Anterior cingulate cortex (tissue), 58 donors: ENCODE measurements at regions not wholly inside any gene's neighbourhood (a gene's known extent, or its start where the extent isn't known, plus 50 kb on each side); places are given as distances from the start of the nearest gene placed in this dataset.

Experiments
- DNase-seq, 58 donors: peaks; one replicate each; lab custom pipeline; 2025; lab: John Stamatoyannopoulos, UW

DNA sequence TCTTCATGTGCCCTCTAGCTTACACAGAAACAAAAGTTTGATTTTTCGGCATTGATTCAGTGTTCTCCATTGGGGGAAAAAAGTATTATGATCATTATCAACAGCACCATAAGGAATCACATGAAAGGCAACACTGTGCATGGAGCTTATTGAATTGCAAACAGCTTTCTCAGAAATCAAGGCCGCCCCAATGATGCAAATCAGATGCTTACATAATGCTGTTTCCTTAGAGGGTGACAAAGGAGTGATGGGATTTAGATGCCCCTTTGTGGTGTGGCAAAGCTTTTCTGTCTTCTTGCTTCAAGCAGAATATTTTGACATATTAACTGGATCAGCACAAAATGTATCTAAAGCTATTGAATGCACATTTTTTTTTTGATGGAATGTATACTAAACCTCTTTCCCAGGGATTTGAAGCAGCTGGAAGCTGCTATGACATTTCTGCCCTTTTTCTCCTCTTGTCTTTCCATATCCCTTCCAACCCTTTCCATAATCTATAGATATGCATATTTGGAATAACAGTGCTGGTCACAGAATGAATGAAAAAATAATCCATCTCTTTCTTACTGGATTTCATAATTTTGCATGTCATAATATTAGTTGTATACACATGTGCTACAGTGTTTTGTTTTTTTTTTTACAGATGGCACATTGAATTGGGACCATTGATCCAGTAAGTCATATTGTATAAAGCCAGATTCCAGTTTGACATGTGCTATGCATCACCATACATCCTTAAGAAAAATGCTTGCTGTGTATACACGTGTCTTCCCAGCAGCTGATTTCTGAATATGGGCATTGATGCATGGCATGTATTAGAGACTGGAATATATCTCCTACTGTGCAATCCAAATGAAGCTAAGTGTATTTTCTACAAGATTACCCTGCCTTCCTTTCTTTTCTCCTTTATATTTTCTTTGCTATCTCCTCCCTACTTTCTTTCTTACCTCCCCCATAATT is 259.7 kb upstream of the DCN start:
- DNase-seq = no peak

DNA sequence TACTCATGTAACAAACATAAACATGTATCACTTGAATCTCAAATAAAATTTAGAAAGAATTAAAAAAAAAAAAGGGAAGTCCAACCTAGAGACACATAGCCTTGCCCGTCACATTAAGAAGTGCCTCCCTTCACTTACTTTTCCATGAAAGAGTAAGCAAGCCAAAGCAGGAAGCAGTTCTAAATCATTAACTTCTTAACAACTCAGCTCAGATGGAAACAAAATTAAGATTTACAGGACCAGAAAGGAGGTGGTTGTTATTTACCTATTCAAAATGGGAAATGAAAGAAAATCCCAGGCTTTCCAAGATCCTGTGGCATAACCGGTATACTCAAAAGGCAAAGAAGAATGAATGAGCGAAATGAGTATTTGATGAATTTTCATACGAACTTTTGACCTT is 258.6 kb upstream of the DCN start:
- DNase-seq = no peak

DNA sequence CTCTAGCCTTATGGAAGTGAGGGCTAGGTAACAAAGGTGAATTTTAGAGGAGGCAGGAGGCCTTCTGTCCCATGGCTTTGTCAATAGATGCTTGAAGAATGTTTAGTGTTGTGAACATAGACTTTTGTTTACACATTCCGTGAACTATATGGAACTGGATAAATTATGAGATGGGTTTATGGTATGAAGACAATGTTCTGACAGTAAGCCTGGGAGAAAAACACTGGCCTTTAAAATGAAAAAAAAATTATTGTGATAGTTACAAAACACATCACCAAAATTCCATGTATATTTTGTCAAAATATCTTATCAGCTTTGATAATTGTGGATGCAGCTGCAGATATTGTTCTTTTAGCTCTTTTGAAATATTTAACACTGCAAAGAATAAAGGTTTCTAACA is 251.5 kb upstream of the DCN start:
- DNase-seq = no peak

DNA sequence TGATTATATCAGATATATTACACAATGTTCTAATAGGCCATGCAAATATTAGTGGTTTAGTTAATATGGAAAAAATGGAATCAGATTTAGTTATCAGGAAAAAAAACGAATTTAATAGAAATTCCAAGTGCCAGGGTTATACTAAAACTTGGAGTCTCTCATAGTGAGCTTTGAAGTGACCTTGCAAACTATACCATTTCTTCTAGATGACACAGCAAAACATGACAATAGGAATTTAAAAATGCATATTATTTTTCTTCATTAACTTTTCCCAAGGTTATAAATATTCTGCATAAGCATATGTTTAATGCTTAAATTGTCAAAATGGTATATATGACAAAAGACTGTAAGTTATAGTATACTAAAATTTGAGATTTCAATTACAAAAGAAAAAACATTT is 250.1 kb upstream of the DCN start:
- no peak for DNase-seq

DNA sequence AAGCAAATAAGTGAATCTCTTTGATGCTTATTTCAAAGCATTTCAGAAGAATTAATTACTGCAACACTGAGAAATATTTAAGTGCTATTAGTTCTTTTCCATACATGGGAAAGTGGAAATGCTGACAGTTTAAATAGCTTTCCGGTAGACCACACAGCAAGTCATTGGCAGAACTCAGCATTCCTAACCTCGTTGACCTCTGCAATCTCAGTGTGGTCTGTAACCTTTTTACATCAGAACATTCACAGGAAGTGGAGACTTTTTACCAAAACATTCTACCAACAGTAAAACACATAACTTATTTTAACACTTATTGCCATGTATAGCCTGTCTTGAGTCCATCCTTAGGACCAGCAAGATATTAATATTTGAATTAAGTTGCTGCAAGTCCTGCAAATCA is 249.5 kb upstream of the DCN start:
- DNase-seq = no peak

DNA sequence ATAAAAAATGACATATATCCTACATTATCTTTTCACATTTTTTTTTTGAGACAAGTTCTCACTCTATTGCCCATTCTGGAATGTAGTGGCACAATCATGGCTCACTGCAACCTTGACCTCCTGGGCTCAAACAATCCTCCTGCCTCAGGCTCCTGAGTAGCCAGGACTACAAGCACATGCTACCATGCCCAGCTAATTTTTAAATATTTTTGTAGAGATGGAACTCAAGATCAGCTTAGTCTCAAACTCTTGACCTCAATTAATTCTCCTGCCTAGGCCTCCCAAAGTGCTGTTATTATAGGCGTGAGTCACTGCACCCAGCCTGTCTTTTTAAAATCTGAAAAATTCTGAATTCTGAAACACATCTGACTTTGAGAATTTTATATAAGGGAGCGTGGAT is 241.9 kb upstream of the DCN start:
- DNase-seq = no peak

DNA sequence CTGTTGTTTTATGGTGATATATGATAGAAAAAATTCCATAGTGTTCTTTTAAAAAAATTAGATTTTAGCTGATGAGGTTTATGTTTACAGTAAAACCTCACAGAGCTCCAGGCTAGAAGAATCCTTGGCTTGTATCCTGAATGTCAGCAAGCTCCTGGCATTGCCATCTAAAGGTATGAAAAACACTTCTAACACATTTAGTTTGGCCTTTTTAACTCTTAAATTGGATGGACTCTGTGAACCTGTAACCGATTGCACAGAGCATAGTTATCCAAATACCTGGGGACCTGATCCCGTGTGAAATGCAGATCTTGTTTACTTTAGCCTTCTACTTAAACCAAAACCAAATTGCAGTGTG is 241.1 kb upstream of the DCN start:
- no peak for DNase-seq

DNA sequence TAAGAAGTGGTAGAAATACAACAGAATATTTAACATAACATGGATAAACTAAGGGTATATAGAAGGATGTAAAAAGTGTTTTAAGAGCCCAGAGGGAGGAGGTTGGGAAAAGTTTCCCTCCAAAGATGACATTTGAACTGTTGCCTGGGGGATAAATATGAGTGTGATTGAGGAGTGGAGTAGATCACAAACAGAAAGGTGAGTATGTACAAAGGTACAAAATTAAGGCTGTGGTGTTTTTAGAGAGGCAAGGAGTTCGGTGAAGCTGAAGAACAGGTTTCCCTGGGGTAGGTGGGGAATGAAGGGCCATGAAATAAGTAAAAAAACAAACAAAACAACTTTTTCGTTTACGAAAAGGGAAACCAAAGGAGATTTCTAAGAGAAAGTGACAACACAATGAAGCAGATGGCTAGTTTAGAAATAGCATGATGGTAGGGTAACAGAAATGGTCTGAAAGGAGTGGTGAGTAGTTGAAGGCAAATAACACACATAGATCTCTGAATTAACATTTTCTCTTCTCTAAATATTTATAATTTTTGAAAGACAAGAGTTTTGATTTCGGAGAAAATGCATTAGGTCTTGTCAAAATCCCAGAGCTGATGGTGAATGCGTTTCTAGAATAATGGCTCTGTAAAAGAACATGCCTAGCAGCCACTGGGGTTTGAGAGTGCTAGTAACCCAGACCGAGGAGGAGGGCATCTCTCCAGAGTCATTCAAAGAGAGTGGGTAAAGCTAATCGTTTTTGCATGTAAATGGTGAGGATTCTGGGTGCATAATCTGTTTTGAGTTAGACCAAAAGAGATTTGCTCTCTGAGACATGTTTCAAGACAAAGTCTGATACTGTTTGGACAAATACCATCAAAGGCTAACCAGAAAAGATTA is 240.4 kb upstream of the DCN start:
- DNase-seq = no peak

DNA sequence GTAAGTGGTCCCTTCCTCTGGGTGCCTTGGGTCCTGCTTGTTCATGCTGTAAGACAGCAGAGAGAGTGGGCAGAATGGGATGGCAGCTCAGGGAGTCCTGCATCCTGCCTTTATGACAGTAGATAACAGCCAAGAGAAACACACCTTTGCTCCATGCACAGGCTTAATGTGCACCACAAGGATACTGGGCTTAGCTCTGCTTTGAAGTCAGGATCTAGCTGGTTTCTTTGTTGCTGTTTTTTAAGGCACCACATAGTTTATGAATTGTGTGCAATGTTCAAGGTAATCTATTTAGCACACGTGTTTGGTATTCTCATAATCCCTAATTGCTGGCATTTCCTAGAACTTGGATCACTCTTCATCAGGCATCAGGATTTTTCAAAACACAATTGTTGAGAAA is 239.5 kb upstream of the DCN start:
- no peak for DNase-seq

DNA sequence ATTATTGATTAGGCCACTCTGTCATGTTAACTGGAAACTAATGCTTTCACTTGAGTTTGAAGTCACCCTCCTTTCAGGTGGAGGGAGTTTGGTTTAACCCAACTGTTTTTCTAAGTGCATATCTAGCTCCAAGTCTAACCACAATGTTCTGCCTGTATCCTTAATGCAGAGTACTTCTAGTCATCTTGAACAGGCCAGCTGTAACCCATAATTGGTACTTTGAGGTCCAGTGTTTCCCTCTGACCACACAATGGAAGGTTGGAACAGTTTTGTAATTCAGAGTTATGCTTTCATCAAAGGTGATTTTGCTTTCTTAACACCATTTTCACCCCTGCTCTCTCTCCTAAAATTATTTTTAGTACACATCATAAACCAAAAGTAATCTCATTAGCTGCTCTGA is 237.2 kb upstream of the DCN start:
- no peak for DNase-seq

DNA sequence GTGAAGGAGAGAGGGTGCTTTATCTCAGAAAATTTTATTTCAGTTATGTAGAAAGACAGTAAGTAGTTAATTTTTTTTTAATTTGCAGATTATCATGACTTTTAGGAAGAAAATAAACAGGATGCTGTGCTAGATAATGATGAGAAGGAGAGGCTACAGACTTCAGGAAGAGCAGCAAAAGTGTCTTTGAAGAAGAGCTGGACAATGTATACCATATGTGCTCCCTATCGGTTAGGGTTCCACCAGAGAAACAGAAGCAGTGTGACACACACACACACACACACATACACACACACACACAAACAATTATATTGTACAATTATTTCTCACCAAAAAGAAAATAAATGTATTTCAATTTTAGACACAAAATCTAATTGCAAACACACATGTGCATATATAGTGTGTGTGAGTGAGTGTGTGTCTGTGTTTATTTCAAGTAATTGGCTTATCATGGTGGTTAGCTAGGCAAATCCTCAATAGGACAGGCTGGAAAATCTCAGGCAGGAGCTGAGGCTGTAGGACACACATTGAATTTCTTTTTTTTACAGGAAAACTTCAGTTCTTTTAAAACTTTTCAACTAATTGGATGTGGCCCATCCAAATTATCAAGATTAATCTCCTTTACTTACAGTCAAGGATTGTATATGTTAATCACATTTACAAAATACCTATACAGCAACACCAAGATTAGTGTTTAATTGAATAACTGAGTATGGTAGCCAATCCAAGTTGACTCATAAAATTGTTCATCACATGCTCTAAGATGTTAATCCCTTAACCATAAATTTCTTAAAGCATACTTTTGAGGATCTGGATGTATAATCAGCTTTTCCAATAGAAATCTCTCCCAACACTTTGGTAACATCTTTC is 235.8 kb upstream of the DCN start:
- DNase-seq = no peak

DNA sequence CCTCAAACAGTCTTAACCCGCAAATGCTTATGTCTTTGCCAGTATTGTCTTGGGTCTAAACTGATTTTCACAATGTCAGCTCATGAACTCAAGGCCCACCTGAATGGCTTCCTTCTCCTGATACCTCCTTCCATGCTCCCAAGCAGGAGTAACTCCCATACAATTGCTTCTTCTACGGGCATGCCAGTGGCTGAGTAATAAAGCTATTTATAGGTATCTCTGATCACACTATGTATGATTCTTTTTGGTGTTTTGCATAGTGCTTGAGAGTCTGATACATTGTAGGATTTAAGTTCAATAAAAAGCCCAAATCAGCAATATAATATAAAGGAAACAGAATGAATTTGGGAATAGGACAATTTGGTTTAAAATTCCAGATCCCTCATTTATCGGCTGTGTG is 235.0 kb upstream of the DCN start:
- DNase-seq = no peak

DNA sequence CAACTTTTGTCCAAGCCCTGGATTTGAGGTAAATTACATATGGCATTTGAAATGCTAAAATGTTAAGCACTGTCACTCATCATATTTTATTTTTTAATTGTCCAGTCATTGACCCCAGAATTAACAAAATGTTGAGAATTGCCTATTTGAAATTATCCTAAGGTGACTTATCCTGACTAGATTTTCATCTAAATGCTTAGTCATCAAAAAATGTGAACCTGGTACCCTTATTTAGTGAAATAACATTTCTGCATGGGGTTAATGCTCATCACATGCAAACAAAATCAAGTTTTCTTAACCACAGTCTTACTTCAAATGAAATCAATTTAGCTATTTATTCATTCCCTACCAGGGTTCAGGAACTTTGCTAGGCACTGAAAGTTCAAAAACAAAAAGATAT is 232.0 kb upstream of the DCN start:
- no peak for DNase-seq

DNA sequence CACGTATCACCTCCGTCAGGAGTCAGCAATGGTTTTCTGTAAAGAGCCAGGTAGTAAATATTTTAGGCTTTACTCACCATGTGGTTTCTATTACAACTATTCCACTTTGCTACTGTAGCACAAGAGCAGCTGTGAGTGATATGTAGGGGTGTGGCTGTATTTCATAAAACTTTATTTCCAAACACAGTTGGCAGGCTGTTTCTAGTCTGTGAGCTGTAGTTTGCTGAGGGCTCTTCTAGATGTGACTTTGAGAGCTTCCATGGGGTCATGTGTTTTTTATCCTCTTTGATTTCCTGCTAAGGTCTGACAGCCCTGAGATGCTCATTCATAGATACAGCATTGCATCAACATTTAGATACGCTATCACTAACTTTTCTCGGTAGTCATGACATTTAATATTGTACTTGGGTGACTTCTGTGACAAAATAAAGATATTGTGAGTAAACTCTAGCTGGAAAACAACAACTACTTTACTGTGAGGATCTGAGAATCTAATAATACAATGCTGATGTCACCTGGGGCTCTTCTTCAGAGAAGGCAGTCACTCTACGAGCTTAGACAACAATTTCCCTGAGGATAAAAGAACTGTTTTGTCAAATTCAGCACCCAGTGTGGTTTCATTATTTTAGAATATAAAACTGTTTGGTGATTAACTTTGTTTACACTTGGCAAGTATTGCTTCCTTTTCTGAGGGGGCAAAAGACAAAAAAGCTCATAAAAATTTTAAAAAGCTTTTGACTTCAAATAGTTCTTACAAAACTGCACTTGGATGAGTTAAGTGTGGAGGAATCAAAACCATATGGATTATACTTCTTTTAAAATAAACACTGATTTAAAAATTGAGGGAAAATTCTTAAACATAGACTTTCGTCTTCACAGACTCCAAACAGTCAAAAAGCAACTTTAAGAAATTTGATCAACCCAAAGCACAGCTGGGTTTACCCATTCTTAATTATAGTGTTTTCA is 231.2 kb upstream of the DCN start:
- DNase-seq = no peak

DNA sequence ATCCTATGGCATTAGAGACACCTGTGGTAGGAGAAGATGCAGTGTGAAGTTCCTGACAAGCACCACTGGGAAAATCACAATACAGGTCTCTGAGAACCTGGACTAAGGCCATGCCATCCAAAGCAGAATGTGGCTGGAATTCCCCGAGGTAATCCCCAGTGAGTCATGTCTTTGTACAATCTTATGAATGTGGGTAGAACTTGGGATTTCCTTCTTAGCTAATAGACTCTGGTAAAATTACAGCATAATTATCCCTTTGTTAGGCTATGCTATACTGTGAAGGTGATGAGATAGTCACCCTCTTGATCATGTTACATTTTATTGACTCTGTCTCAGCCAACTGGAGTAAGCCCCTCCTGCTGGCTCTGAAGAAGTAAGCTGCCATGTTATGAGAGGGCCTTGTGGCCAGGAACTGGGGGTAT is 224.3 kb upstream of the DCN start:
- no peak for DNase-seq

DNA sequence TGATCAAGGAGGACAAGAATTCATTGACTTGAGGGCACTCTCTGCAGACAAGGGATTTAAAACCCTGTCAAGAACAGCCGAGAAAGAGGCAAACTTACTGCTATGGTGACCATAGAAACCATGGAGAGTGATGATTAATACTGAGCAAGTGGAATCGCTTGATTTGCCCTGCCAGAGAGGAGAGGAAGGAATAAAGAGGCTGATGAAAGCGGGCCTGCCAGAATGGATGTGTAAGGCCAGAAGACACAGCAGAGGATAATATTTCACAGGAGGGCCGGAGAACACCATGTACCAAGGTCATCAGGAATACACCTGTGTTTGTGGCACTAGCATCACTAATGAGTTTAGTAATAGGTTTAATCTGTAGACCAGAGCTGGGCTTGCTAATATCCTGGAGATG is 221.8 kb upstream of the DCN start:
- no peak for DNase-seq

DNA sequence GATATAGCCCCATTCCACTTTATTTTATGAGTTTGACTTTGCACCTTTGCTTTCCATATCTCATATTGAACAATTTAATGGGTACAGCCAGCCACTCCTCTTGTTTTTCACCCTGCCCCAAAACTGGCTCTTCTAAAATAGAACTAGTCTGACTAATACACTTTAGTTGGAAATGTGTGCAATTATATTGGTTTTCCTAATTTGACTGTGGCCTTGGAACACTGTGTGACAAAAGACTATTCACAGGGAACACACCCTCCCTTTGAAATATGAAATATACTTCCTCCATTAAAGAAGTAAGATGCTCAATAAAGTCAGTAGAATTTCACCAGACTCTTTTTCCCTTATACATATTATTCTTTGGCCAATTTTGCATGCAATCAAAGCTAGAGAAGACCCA is 218.6 kb upstream of the DCN start:
- DNase-seq = no peak

DNA sequence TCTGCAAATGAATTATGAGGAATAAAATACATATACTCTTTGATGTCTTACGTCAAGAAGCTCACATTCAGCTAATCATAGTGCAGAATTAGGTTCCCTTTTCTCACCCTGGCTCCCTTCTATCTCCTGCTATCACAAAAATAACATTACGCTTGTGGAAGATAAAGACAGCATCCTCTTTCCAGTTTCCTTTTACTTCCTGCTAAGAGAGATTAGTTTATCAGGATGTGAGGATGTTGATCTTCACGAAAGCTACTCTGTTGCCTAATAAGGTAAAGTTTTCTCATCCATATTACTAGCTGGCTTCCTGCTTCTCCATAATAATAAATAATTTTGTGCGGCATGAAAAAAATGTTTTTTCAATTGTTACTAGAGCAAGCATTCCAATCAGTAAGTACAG is 217.7 kb upstream of the DCN start:
- no peak for DNase-seq

DNA sequence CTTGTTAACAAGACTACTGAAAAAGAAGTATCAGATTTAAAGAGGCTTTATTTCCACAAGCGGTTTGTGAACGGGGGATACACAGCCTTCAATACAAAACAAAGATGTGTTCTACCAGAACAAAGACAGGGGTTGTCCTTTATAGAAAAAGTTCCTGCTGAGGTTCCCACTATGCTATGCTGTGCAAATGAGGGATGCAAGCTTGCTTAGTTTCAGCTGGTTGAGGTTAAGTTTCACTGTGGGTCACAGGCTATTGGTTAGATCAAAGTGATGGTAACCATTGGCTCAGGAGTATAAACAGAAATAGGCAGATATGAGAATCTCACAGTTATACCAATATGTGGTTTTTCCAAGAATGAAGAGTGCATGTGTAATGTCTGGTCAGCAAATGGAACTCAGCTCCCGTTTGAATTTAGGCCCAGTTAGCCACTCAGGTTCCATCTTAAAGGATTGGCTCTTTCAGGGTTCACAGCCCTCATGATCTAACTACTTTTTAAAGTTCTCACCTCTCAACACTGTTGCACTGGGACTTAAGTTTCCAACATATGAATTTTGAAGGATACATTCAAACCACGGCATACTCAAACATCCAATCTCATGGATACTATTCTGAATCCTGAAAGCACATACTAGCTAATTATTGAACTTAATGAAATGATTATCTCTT is 215.4 kb upstream of the DCN start:
- no peak for DNase-seq
